ENCODE measurements at regions not wholly inside any gene's neighbourhood (a gene's known extent, or its start where the extent isn't known, plus 50 kb on each side); places are given as distances from the start of the nearest gene placed in this dataset.
A peak's percentile ranks its signal among the peaks of the same experiment; 100 is the strongest.

DNA sequence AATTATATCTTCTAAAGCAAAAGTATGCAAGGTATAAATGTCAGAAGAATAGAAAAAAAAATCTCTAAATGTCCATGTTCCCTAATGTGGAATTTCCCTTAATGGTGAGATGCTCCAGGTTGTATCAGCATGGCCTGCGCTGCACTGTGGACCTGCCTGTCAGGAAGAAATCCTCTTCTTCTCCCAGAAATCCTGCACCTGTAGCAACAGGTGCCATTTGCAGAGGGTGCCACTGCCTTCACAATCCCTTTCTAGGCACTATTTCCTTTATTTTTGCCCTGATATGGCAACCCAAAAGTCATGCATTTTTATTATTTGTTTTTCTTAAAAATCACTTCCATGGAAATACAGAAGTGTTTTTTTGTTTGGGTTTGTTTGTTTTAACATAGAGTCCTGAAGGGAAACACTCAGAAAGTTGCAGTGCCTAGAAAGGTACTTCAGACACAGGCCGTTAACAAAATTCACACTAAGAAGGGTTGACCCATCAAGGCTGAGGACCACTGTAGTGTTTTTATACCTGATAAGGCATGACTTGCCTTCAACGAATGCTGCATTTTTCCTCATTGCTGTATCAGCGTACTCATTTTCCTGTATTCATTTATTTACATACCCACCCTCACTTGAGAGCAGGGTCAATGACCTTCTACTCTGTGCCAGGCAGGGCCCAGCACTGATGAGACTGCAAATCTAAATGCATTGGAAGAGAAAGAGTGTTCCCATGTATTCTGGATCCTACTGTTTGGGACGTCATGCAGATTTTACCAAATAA is 177.8 kb downstream of the SNX18 start:
- Mint-ChIP-seq H3K9me3 (no peaks in the 10 kb centered on the region), H3K27ac (no peak overlapping the region), H3K4me1 (ENCODE audit: low read depth) (no peaks in the 10 kb centered on the region), H3K36me3 (ENCODE audit: insufficient read depth in 2 of 2) (no peaks in the 10 kb centered on the region), H3K27me3 (ENCODE audit: low read depth) (no peaks in the 10 kb centered on the region), H3K4me3 (no peak overlapping the region)
- DNase-seq = no peak
- no peak for ATAC-seq (replicated peaks in 1 of 2)

DNA sequence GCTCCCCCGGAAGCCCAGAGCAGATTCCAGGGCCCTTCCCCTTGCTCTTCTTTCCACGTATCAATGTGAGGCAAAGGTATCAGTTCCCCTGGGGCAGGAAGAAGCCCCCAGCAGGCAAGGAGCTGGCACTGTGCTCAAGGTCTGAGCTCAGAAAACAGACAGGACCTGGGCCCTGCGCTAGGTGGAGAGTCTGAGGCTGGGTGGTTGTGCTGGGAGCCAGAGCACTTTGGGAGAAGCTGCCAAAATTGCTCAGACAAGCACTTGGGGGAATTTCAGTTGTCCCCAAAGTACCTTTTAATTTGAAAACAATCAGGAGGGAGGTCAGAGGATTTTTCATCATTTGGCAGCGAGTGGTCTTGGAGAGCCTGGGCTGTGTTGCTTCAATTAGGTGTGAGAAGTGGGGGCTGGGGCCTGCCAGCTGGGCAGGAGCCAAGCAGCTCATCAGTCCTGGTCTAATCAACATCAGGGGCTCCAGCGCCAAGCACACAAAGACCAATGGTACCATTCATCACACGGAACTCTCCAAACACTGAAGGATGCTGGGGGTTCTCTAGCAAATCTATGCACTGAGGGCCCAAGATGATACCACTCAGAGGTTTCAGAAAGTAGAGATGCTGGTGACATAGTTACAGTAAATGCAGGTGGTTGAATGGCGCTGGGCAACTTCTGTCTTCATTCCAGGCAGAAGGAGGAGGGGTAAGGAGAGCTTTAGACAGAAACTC is 176.5 kb downstream of the SNX18 start:
- no peaks in the 10 kb centered on the region for H3K4me1 Mint-ChIP-seq (ENCODE audit: low read depth)
- no peak for ATAC-seq (replicated peaks in 1 of 2)
- peaks cover 1% of the 10 kb centered on the region in 2 donors for H3K36me3 Mint-ChIP-seq (ENCODE audit: insufficient read depth in 2 of 2)
- no peak overlapping the region for H3K27ac Mint-ChIP-seq
- no peaks in the 10 kb centered on the region for H3K27me3 Mint-ChIP-seq (ENCODE audit: low read depth)
- H3K9me3 Mint-ChIP-seq = no peaks in the 10 kb centered on the region
- H3K4me3 Mint-ChIP-seq = no peak overlapping the region
- DNase-seq = no peak

DNA sequence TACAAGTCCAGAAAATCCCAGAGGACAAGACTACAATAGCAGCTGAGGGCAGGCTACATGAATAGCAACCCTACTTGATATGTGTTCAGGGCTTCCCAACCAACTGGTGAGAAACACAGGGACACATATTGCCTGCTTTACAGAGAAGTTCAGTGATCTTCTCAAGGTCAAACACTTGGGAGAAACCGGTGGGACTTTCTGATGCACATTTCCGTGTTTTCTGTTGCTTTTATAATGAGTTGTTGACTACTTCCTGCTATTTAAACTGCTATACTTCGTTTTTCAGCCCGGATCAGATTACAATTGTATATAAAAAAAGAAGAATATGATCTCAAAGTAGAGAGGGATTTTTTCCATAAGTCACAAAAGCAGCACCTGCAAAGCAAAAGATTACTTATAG is 175.1 kb downstream of the SNX18 start:
- peaks cover 0 to 2% of the 10 kb centered on the region in 2 donors for H3K9me3 Mint-ChIP-seq
- no peak overlapping the region for H3K4me3 Mint-ChIP-seq
- H3K4me1 Mint-ChIP-seq (ENCODE audit: low read depth) = no peaks in the 10 kb centered on the region
- ATAC-seq (replicated peaks in 1 of 2) = no peak
- peaks cover 1 to 3% of the 10 kb centered on the region in 2 donors for H3K36me3 Mint-ChIP-seq (ENCODE audit: insufficient read depth in 2 of 2)
- H3K27me3 Mint-ChIP-seq (ENCODE audit: low read depth) = no peaks in the 10 kb centered on the region
- DNase-seq = no peak
- H3K27ac Mint-ChIP-seq = no peak overlapping the region

DNA sequence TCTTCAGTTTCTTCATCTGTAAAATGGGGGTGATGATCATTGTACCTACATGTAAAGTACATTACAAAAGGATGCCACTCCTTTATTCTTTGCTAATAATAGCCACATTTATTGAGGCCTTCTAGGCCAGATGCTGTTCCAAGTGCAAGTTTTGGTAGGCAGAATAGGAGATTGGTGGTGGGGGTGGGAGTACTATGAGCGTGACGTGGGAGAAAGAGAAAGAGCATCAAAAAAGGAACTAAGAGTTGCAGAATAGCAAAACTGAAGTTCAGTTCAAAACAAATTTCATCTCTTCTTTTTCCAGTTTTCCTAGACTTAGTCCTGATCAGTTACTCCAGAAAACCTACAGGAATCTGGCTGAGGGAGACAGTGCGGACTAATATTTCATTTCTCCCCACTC is 174.1 kb downstream of the SNX18 start:
- no peak for DNase-seq
- Mint-ChIP-seq H3K4me1 (ENCODE audit: low read depth) (no peaks in the 10 kb centered on the region), H3K27ac (no peak overlapping the region), H3K36me3 (ENCODE audit: insufficient read depth in 2 of 2) (peaks cover 3% of the 10 kb centered on the region in 2 donors), H3K4me3 (no peak overlapping the region), H3K27me3 (ENCODE audit: low read depth) (no peaks in the 10 kb centered on the region), H3K9me3 (peaks cover 0 to 2% of the 10 kb centered on the region in 2 donors)
- ATAC-seq (replicated peaks in 1 of 2) = no peak

DNA sequence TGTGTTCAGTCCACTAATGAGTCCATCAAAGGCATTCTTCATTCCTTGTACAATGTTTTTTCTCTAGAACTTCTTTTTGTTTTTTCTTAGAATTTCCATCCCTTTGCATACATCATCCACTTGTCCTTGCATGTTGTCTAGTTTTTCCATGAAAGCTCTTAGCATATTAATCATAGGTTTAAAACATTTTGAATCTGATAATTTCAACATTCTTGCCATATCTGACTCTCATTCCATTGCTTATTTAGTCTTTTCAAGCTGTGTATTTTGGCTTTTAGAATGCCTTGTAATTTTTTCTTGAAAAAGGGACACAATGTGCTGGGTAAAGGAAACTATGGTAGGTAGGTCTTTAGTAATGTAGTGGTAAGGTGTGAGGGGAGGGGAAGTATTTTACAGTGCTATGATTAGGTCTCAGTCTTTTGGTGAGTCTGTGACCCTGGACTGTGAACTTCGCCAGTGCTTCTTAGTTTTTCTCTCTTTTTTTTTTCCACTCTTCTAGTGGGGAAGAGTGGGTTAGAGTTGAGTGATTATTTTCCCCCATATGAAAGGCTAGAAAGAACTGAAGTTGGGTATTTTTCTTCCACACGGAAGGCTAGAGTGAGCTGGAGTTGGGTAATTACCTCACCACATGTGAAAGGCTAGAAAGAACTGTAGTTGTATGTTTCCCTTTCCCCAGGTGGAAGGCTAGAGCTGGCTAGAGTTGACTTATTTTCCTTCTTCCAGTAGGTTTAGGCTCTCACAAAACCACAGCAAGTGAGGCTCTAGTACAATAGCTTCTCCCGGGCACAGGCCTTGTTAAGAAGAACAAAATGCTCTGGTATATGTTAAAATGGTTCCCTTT is 172.1 kb downstream of the SNX18 start:
- Mint-ChIP-seq H3K4me3 (no peak overlapping the region), H3K27me3 (ENCODE audit: low read depth) (no peaks in the 10 kb centered on the region), H3K4me1 (ENCODE audit: low read depth) (no peaks in the 10 kb centered on the region), H3K36me3 (ENCODE audit: insufficient read depth in 2 of 2) (peaks cover 3% of the 10 kb centered on the region in 2 donors), H3K9me3 (peaks cover 0 to 2% of the 10 kb centered on the region in 2 donors), H3K27ac (no peak overlapping the region)
- no peak for ATAC-seq (replicated peaks in 1 of 2)
- DNase-seq = no peak

DNA sequence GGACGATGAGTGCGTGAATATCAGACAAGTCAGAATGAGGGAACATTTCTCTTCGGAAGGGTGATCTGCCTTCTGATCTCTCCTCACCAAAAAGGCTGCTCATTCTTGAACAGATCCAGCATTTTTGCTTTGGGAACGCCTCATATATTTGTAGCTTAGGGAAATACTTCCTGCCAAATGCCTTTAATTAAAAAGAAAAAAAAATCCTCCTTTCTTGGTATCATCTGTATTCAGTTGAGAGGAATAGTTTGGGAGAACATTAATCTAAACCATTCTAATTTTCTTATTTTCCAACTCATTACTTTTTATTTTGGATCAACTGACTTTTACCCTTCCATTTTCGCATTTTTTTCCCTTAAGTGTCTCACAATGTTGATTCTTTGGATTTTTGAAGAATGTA is 163.4 kb downstream of the SNX18 start:
- Mint-ChIP-seq H3K36me3 (ENCODE audit: insufficient read depth in 2 of 2) (no peaks in the 10 kb centered on the region), H3K4me1 (ENCODE audit: low read depth) (peaks cover 2% of the 10 kb centered on the region), H3K4me3 (no peak overlapping the region), H3K27ac (no peak overlapping the region), H3K9me3 (peaks cover 2% of the 10 kb centered on the region in 2 donors), H3K27me3 (ENCODE audit: low read depth) (no peaks in the 10 kb centered on the region)
- DNase-seq (no peak), ATAC-seq (replicated peaks in 1 of 2) (no peak)

DNA sequence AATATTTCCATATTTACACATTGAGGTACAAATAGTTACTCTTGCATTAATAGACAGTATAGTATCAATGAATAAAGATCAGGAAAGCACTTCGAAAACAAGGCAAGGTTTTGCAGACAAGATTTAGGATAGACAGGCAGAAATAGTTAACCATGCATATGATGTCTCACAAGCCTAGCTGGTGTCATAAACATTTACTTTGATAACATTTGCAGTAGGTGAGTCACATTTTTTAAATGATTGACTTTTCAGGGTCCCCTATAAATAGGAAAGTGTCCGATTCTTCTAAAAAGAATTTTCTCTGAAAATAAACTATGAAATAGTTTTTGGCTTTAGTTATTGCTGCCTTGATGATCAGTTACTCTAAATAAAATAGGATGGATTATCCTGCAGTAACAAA is 162.1 kb downstream of the SNX18 start:
- no peak for DNase-seq
- Mint-ChIP-seq H3K36me3 (ENCODE audit: insufficient read depth in 2 of 2) (no peaks in the 10 kb centered on the region), H3K9me3 (peaks cover 2 to 4% of the 10 kb centered on the region in 2 donors), H3K27me3 (ENCODE audit: low read depth) (no peaks in the 10 kb centered on the region), H3K4me3 (no peak overlapping the region), H3K4me1 (ENCODE audit: low read depth) (peaks cover 11% of the 10 kb centered on the region), H3K27ac (no peak overlapping the region)
- no peak for ATAC-seq (replicated peaks in 1 of 2)

DNA sequence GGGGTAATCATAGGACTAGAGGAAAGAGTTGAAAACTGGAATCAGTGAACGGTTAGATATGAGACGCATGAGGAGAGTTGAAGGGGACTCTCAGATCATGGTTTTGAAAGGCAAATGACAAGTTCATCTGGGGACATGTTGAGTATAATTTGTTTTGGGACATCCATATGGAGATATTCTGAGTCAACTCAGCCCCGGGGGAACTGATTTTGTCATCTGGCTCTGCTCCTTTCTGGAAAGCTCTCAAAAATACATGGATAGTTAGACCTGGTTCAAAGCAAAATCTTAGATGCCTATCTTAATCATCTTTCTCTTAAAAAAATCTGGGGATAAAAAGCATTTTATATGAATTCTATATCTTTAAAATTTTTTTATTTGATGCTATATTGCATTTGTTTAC is 161.2 kb downstream of the SNX18 start:
- no peak for ATAC-seq (replicated peaks in 1 of 2)
- no peak overlapping the region for H3K4me3 Mint-ChIP-seq
- H3K9me3 Mint-ChIP-seq = peaks cover 2 to 5% of the 10 kb centered on the region in 2 donors
- H3K4me1 Mint-ChIP-seq (ENCODE audit: low read depth) = peaks cover 21% of the 10 kb centered on the region
- DNase-seq = no peak
- no peaks in the 10 kb centered on the region for H3K27me3 Mint-ChIP-seq (ENCODE audit: low read depth)
- H3K36me3 Mint-ChIP-seq (ENCODE audit: insufficient read depth in 2 of 2) = no peaks in the 10 kb centered on the region
- H3K27ac Mint-ChIP-seq = no peak overlapping the region

DNA sequence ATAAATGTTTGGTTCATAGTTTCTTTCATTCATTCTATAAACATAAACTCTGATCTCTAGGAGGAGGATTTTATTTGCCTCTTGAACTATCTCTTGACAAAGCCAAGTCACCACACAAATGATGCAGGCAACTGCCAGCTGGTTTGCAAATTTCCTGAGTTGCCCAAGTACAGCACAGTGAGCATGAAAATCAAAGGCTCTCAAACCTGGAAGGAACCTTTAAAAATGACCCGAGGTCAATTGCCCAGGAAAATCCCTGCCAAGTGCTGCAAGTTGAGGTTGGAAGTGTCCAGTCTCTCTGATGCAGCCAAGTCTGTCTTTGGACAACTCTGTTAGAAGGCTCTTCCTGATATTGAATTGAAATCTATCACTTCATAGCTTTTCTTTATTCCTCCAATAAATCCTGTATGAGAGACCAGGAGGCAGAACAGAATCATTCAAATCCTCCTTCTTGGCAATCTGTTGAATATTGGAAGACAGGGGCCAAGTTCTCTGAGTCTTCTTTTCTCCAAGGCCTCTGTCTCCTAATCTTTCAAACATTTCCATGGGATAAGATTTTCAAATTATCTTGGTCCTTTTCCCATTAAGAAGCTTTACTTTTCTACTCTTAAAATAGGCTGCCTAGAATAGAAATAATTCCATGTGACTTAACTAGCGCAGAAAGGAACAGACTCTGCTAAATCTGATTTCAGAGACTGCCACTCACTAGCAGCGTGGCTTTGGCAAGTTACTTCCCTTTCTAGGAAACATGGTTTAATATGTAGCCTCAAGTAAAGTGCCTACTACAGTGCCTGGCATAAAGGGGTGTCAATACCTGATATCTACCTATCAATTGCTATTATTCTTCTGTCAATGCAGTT is 159.2 kb downstream of the SNX18 start:
- Mint-ChIP-seq H3K4me3 (no peak overlapping the region), H3K9me3 (peaks cover 0 to 3% of the 10 kb centered on the region in 2 donors), H3K27me3 (ENCODE audit: low read depth) (no peaks in the 10 kb centered on the region), H3K4me1 (ENCODE audit: low read depth) (peaks cover 31% of the 10 kb centered on the region), H3K36me3 (ENCODE audit: insufficient read depth in 2 of 2) (no peaks in the 10 kb centered on the region), H3K27ac (no peak overlapping the region)
- DNase-seq (no peak), ATAC-seq (replicated peaks in 1 of 2) (no peak)

DNA sequence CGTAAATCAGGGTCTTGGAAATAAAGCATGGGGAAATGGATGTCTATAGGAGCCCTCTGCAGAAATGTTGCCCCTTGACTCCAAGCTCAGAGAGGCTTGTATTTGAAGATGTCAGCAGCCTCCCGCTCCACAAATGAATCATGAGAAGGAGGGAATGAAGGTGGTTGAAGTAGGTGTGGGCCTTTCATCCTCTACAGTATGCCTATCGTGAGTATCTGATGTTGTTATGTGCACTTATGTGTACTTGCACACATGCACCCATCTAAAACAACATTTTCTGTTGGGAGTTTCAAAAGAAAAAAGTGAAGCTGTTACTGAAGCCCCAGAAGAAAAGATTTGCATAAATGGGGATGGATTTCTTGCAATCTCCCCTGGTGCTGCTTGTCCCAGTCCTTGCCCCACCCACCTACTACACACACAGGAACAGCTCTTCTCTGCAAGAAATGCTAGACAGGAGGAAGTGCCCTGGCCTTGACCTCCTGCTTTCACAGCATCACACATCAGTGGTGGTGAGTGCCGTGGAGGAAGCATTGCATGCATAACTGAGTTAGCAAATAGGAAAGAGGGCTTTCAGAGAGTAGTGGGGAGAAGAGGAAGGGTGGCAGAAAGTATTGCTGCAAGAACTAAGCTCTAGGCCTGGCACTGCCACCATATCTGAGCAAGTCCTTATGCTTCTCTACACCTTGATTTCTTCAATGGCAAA is 156.1 kb downstream of the SNX18 start:
- Mint-ChIP-seq H3K4me1 (ENCODE audit: low read depth) (peaks cover 44% of the 10 kb centered on the region), H3K9me3 (peaks cover 0 to 3% of the 10 kb centered on the region in 2 donors), H3K36me3 (ENCODE audit: insufficient read depth in 2 of 2) (no peaks in the 10 kb centered on the region), H3K4me3 (peak overlapping the region in 1 of 2 donors; percentile 0), H3K27ac (no peak overlapping the region), H3K27me3 (ENCODE audit: low read depth) (no peaks in the 10 kb centered on the region)
- peak; percentile 39 to 90 for ATAC-seq (replicated peaks in 1 of 2)
- DNase-seq = peak; percentile 4 to 18

DNA sequence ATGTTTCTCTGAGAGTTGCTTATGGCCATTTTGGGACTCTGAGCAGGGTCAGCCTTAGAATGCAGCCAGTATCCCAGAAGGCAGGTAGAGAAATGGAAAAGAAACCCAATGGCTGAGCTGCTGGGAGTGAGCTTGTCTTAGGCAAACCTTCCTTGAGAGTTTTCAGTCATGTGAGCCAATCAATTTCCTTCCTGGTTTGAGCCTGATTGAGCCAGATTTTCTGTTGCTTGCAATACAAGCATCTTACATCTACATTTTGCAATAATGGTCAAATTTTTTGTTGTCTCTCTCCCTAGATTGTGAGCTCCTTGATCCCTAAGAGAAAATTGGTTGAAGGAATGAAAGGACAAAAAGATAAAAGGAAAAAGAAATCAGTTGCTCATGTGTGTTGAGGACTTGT is 155.3 kb downstream of the SNX18 start:
- Mint-ChIP-seq H3K27me3 (ENCODE audit: low read depth) (no peaks in the 10 kb centered on the region), H3K9me3 (peaks cover 0 to 3% of the 10 kb centered on the region in 2 donors), H3K27ac (no peak overlapping the region), H3K4me3 (no peak overlapping the region), H3K36me3 (ENCODE audit: insufficient read depth in 2 of 2) (no peaks in the 10 kb centered on the region), H3K4me1 (ENCODE audit: low read depth) (peaks cover 44% of the 10 kb centered on the region)
- no peak for ATAC-seq (replicated peaks in 1 of 2)
- no peak for DNase-seq

DNA sequence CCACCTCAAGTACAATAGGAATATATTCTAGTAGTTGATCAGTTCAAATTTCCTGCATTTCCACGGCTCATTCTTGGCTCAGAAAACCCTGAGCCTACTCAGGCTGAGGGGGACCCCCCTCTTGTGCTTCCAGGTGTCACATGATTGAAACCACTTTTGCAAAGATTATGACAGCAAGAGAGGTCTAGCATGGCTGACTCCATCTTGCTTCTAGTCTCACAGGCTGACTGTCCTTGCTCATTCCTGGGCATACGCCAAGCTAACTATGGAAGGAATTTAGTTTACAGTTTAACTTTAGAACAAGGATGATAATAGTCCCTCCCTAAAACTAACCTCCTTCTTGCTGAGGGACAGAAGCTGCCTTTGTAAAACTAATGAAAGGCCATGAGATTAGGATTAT is 154.1 kb downstream of the SNX18 start:
- no peak for ATAC-seq (replicated peaks in 1 of 2)
- H3K27me3 Mint-ChIP-seq (ENCODE audit: low read depth) = no peaks in the 10 kb centered on the region
- H3K4me1 Mint-ChIP-seq (ENCODE audit: low read depth) = peaks cover 44% of the 10 kb centered on the region

More for the DNA sequence above, 154.1 kb downstream of the SNX18 start:
- Mint-ChIP-seq H3K27ac (no peak overlapping the region), H3K4me3 (no peak overlapping the region), H3K36me3 (ENCODE audit: insufficient read depth in 2 of 2) (no peaks in the 10 kb centered on the region), H3K9me3 (peaks cover 0 to 3% of the 10 kb centered on the region in 2 donors)
- no peak for DNase-seq

Measured in activated T-cell treated with anti-CD3 and anti-CD28 coated beads, Interleukin-2, amount 50 U/mL, for 72 hours (primary cell).